ENCODE measurements at regions not wholly inside any gene's neighbourhood (a gene's known extent, or its start where the extent isn't known, plus 50 kb on each side); places are given as distances from the start of the nearest gene placed in this dataset.

DNA sequence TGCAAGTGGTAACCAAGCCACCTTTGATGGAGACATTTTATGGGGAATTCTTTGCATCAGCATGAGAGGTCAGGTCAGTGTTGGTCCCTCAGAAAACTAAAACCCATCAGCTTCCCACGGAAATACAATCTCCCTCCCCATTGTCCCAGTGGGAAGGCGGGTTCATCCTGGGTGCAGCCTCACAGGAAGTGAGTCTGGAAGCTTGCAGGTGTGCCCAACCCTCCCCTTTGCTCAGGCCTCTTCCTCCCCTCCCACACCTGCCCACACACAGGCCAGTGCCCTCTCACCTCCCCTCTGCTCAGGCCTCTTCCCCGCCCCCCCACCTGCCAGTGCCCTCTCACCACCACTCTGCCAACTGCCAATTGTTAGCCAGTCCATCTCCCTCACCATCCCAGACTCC, 166.8 kb upstream of the RAB6C start:
- H3K4me3 ChIP-seq (ENCODE audit: low read length), result no peak overlapping the region
- no peaks in the 10 kb centered on the region for H4K20me1 ChIP-seq (ENCODE audit: insufficient read depth, low read depth, low read length)
- H3K9ac ChIP-seq (ENCODE audit: low read length), result no peak overlapping the region
- no peak for DNase-seq
- H2AFZ ChIP-seq (ENCODE audit: low read length), result no peak overlapping the region
- no peak overlapping the region for H3K27ac ChIP-seq (ENCODE audit: low read length)
- no peaks in the 10 kb centered on the region for H3K27me3 ChIP-seq (ENCODE audit: low read length)
- no peaks in the 10 kb centered on the region for H3K9me3 ChIP-seq (ENCODE audit: low read length)
- no peaks in the 10 kb centered on the region for H3K9me2 ChIP-seq (replicated peaks; ENCODE audit: insufficient read depth, low read length)
- no peaks in the 10 kb centered on the region for H3K36me3 ChIP-seq (ENCODE audit: insufficient read depth, low read length)
- peaks cover 12% of the 10 kb centered on the region for H3K4me1 ChIP-seq (ENCODE audit: low read length)
- H3K79me2 ChIP-seq (ENCODE audit: low read length), result no peaks in the 10 kb centered on the region
- H3K4me2 ChIP-seq (ENCODE audit: low read depth, low read length, poor library complexity, severe bottlenecking), result no peak overlapping the region

DNA sequence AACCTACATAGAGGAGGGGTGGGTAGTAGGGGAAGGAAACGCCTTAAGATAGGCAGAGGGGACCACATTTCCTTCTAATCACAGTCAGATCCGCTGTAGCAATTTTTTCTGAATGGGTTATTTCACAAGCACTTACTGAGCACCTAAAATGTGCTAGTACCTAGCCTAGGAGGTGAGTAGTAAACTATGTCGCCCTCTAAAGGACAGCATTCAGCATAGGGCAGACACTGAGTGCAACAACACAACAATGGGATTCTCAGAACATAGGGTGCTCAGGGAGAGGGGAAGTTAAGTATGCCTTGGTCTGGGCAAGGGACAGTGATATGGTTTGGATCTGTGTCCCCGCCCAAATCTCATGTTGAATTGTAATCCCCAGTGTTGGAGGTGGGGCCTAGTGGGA, 166.1 kb upstream of the RAB6C start:
- no peak overlapping the region for H3K4me2 ChIP-seq (ENCODE audit: low read depth, low read length, poor library complexity, severe bottlenecking)
- peak; percentile 71 for DNase-seq
- no peaks in the 10 kb centered on the region for H3K27me3 ChIP-seq (ENCODE audit: low read length)
- H4K20me1 ChIP-seq (ENCODE audit: insufficient read depth, low read depth, low read length), result no peaks in the 10 kb centered on the region
- H3K4me3 ChIP-seq (ENCODE audit: low read length), result no peak overlapping the region
- H3K4me1 ChIP-seq (ENCODE audit: low read length), result peaks cover 12% of the 10 kb centered on the region
- no peak overlapping the region for H3K27ac ChIP-seq (ENCODE audit: low read length)
- no peaks in the 10 kb centered on the region for H3K79me2 ChIP-seq (ENCODE audit: low read length)
- H2AFZ ChIP-seq (ENCODE audit: low read length), result no peak overlapping the region
- no peaks in the 10 kb centered on the region for H3K9me2 ChIP-seq (replicated peaks; ENCODE audit: insufficient read depth, low read length)
- H3K9me3 ChIP-seq (ENCODE audit: low read length), result no peaks in the 10 kb centered on the region
- no peaks in the 10 kb centered on the region for H3K36me3 ChIP-seq (ENCODE audit: insufficient read depth, low read length)
- no peak overlapping the region for H3K9ac ChIP-seq (ENCODE audit: low read length)

DNA sequence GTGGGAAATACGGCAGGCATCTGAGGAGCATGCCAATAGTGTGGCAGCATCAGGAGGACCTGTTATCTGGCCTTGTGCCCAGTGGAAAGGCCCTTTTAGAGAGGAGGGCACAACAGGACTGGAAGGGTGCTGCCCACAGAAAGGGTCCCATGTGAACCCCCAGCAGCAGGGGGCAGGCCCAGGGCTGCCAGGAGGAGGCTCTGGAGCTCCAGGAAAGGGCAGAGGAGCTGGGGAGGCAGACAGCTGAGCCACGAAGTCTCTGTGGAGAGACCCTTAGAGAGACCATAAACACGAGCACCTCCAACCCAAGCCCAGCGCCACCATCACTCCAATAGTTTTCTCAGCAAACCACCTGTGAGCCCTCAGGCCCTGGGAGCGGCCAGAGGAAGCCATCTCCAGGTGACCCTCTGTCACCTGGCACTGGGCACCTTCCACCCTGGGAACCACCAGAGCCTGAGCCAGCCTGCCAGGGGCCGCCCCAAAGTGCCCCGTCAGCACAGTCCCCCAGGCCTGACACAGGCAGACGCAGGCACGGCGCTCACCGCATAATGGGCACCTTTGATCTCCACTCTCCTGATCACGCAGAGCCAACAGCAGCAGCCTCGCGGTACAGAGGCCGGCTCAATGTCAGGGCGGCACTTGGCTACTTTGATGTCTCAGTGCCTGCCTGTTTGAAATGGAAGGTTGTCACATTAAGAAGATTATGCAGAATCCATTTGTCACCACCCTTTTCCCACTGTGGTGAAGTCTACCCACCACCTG, 162.5 kb upstream of the RAB6C start:
- H3K27me3 ChIP-seq (ENCODE audit: low read length), result no peaks in the 10 kb centered on the region
- H3K9me3 ChIP-seq (ENCODE audit: low read length), result no peaks in the 10 kb centered on the region
- H3K36me3 ChIP-seq (ENCODE audit: insufficient read depth, low read length), result no peaks in the 10 kb centered on the region
- H3K79me2 ChIP-seq (ENCODE audit: low read length), result no peaks in the 10 kb centered on the region
- no peaks in the 10 kb centered on the region for H4K20me1 ChIP-seq (ENCODE audit: insufficient read depth, low read depth, low read length)
- H3K4me1 ChIP-seq (ENCODE audit: low read length), result peaks cover 6% of the 10 kb centered on the region
- no peaks in the 10 kb centered on the region for H3K9me2 ChIP-seq (replicated peaks; ENCODE audit: insufficient read depth, low read length)
- H3K27ac ChIP-seq (ENCODE audit: low read length), result no peak overlapping the region
- H3K4me3 ChIP-seq (ENCODE audit: low read length), result no peak overlapping the region
- no peak overlapping the region for H3K4me2 ChIP-seq (ENCODE audit: low read depth, low read length, poor library complexity, severe bottlenecking)
- DNase-seq, result no peak
- no peak overlapping the region for H3K9ac ChIP-seq (ENCODE audit: low read length)
- no peak overlapping the region for H2AFZ ChIP-seq (ENCODE audit: low read length)

DNA sequence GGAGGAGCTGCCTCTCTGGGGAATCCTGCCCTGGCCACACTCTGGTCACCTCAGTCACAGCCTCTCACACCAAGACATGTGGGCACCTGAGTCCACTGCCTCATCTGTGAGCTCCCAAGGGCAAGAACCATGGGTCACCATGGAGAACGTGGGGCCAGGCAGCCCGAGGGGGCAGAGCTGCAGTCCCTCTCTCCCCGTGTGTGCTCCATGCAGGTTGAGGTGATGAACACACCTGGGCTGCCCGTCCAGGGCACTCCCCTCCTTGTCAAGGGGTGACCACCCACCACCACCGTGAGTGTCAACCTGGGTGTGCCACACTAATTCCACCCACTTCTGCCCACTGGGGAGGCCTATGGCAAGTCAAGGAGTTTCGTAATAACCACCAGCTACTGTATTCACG, 159.6 kb upstream of the RAB6C start:
- no peak overlapping the region for H3K9ac ChIP-seq (ENCODE audit: low read length)
- no peaks in the 10 kb centered on the region for H3K4me1 ChIP-seq (ENCODE audit: low read length)
- no peaks in the 10 kb centered on the region for H3K9me3 ChIP-seq (ENCODE audit: low read length)
- H3K4me2 ChIP-seq (ENCODE audit: low read depth, low read length, poor library complexity, severe bottlenecking), result no peak overlapping the region
- no peak overlapping the region for H3K4me3 ChIP-seq (ENCODE audit: low read length)
- no peaks in the 10 kb centered on the region for H4K20me1 ChIP-seq (ENCODE audit: insufficient read depth, low read depth, low read length)
- H3K27me3 ChIP-seq (ENCODE audit: low read length), result no peaks in the 10 kb centered on the region
- no peaks in the 10 kb centered on the region for H3K9me2 ChIP-seq (replicated peaks; ENCODE audit: insufficient read depth, low read length)
- H2AFZ ChIP-seq (ENCODE audit: low read length), result no peak overlapping the region
- no peak for DNase-seq
- no peak overlapping the region for H3K27ac ChIP-seq (ENCODE audit: low read length)
- no peaks in the 10 kb centered on the region for H3K79me2 ChIP-seq (ENCODE audit: low read length)
- H3K36me3 ChIP-seq (ENCODE audit: insufficient read depth, low read length), result no peaks in the 10 kb centered on the region

DNA sequence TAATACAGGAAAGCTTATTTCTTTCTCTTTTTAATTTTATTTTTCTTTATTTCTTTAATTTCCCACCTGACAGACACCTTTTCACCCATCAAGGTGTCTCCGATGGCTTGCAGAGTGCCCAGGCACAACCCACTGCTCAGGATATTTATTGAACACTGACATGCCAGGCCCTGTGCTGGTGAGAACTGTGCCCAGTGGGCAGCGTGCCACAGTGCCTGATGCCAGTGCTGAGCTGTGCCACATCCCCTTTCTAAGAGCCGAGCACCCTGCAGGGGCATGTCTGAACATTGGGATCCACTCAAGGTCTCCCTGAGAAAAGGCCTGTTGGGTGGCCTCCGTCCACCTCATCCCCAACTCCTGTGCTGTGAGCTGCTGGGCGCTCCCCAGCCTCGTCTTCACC, 158.6 kb upstream of the RAB6C start:
- Histone ChIP-seq H3K36me3 (ENCODE audit: insufficient read depth, low read length) (no peaks in the 10 kb centered on the region), H3K4me1 (ENCODE audit: low read length) (no peaks in the 10 kb centered on the region), H3K4me3 (ENCODE audit: low read length) (no peak overlapping the region), H3K9ac (ENCODE audit: low read length) (no peak overlapping the region), H2AFZ (ENCODE audit: low read length) (no peak overlapping the region), H3K9me3 (ENCODE audit: low read length) (no peaks in the 10 kb centered on the region), H3K4me2 (ENCODE audit: low read depth, low read length, poor library complexity, severe bottlenecking) (no peak overlapping the region), H3K27me3 (ENCODE audit: low read length) (no peaks in the 10 kb centered on the region), H4K20me1 (ENCODE audit: insufficient read depth, low read depth, low read length) (no peaks in the 10 kb centered on the region), H3K79me2 (ENCODE audit: low read length) (no peaks in the 10 kb centered on the region), H3K9me2 (replicated peaks; ENCODE audit: insufficient read depth, low read length) (no peaks in the 10 kb centered on the region), H3K27ac (ENCODE audit: low read length) (no peak overlapping the region)
- no peak for DNase-seq

DNA sequence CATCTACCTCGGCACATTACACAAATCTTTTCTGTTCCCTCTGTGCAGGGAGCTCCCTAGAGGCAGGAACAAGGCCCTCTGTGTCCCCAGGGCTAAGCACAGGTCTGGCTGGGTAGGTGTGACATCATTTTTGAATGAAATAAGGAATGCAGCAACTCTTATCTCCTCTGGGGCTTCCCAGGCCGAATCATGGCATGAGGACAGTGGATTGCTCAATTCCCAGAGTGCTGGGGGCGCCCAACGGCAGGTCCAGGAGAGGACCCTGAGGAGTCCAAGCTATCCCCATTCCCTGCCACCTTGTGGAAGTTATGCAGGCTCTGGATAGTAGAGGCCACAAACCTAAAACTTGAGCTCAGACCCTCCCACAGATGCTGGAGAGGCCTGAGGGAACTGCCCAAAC, 158.0 kb upstream of the RAB6C start:
- no peaks in the 10 kb centered on the region for H3K4me1 ChIP-seq (ENCODE audit: low read length)
- no peak for DNase-seq
- H3K27me3 ChIP-seq (ENCODE audit: low read length), result no peaks in the 10 kb centered on the region

DNA sequence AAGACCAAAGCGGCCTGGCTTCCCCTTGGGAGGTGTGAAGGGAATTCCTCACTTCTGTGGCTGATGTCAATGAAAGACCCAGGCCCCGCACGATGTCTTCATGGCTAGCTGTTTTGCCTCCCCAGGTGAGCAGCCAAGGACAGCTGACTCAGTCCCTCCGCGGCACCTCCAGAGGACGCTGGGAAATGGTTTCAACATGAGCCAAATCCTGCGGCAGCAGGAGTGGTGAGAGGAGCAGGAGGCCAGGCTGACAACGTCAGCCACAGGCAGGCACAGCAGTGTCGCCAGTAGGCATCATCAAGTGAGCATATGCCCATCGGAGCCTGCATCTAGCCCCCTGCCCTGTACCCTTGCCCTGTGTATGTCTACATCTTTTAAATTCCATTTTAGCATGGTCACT, 156.4 kb upstream of the RAB6C start:
- H3K9me2 ChIP-seq (replicated peaks; ENCODE audit: insufficient read depth, low read length), result no peaks in the 10 kb centered on the region
- H3K27me3 ChIP-seq (ENCODE audit: low read length), result no peaks in the 10 kb centered on the region
- no peaks in the 10 kb centered on the region for H3K9me3 ChIP-seq (ENCODE audit: low read length)
- no peak for DNase-seq
- no peaks in the 10 kb centered on the region for H4K20me1 ChIP-seq (ENCODE audit: insufficient read depth, low read depth, low read length)
- H3K4me1 ChIP-seq (ENCODE audit: low read length), result no peaks in the 10 kb centered on the region
- no peak overlapping the region for H3K4me3 ChIP-seq (ENCODE audit: low read length)
- H2AFZ ChIP-seq (ENCODE audit: low read length), result no peak overlapping the region
- H3K4me2 ChIP-seq (ENCODE audit: low read depth, low read length, poor library complexity, severe bottlenecking), result no peak overlapping the region
- no peaks in the 10 kb centered on the region for H3K36me3 ChIP-seq (ENCODE audit: insufficient read depth, low read length)
- no peak overlapping the region for H3K9ac ChIP-seq (ENCODE audit: low read length)
- H3K79me2 ChIP-seq (ENCODE audit: low read length), result no peaks in the 10 kb centered on the region
- no peak overlapping the region for H3K27ac ChIP-seq (ENCODE audit: low read length)

More for the DNA sequence above, 158.0 kb upstream of the RAB6C start:
- Histone ChIP-seq H2AFZ (ENCODE audit: low read length) (no peak overlapping the region), H3K79me2 (ENCODE audit: low read length) (no peaks in the 10 kb centered on the region), H3K9me2 (replicated peaks; ENCODE audit: insufficient read depth, low read length) (no peaks in the 10 kb centered on the region), H4K20me1 (ENCODE audit: insufficient read depth, low read depth, low read length) (no peaks in the 10 kb centered on the region), H3K9me3 (ENCODE audit: low read length) (no peaks in the 10 kb centered on the region), H3K36me3 (ENCODE audit: insufficient read depth, low read length) (no peaks in the 10 kb centered on the region), H3K27ac (ENCODE audit: low read length) (no peak overlapping the region), H3K9ac (ENCODE audit: low read length) (no peak overlapping the region), H3K4me2 (ENCODE audit: low read depth, low read length, poor library complexity, severe bottlenecking) (no peak overlapping the region), H3K4me3 (ENCODE audit: low read length) (no peak overlapping the region)

DNA sequence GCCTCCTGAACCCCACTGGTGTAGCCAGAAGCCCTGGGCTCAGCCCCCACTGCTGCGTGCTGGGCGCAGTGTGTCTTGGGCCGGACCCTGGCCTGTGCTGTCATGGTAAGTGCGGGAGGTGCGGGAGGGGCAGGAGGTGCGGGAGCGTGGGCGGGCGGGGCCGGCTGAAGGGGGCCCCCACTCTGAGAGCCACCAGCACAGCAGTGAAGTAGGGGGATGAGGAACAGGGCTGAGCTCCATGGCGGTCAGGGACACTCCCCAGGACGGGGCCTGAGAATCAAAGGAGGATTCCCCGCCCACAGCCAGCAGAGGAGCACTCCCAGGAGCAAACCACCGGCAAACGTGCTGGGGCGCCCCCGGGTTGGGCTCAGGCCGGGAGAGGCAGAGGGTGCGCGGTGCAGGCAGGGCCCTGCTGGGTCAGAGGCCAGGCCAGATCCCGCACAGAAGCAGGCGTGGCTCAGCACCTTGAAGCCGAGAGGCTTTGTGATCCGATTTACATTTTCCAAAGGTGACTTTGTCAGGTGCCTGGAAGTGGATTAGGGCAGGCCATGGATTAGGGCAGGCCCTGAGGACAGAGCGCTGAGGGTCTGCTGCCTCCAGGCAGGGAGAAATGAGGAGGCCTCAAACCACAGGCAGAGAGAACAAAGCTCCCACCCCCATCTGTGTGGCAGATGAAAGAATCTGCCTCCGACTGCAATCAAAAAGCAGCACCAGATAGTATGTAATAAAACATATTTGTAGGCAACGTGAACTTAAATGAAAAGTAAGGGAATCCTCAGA, 152.0 kb upstream of the RAB6C start:
- DNase-seq, result no peak
- Histone ChIP-seq H3K79me2 (ENCODE audit: low read length) (no peaks in the 10 kb centered on the region), H4K20me1 (ENCODE audit: insufficient read depth, low read depth, low read length) (no peaks in the 10 kb centered on the region), H3K9me2 (replicated peaks; ENCODE audit: insufficient read depth, low read length) (no peaks in the 10 kb centered on the region), H3K9me3 (ENCODE audit: low read length) (no peaks in the 10 kb centered on the region; the same call in 1 of the 2 replicates), H3K27me3 (ENCODE audit: low read length) (no peaks in the 10 kb centered on the region), H3K9ac (ENCODE audit: low read length) (no peak overlapping the region), H3K4me3 (ENCODE audit: low read length) (no peak overlapping the region), H3K4me1 (ENCODE audit: low read length) (no peaks in the 10 kb centered on the region), H3K36me3 (ENCODE audit: insufficient read depth, low read length) (no peaks in the 10 kb centered on the region; the same call in 1 of the 2 replicates), H2AFZ (ENCODE audit: low read length) (no peak overlapping the region), H3K4me2 (ENCODE audit: low read depth, low read length, poor library complexity, severe bottlenecking) (no peak overlapping the region), H3K27ac (ENCODE audit: low read length) (no peak overlapping the region)
